HG02610 (cell line): ENCODE measurements at regions not wholly inside any gene's neighbourhood (a gene's known extent, or its start where the extent isn't known, plus 50 kb on each side); places are given as distances from the start of the nearest gene placed in this dataset.

Experiments
- ATAC-seq: cut with Tn5 transposase; IDR thresholded peaks from one replicate; pipeline ENCODE4 v1.9.1; 2021; ENCODE audit warnings: mild to moderate bottlenecking, moderate library complexity; ENCODE audit not compliant: unreplicated experiment

GRCh38 chrX:16487620-16488385 is 162.2 kb upstream of the S100G start:
- ATAC-seq = no peak

GRCh38 chrX:16488959-16489358 is 161.0 kb upstream of the S100G start:
- no peak for ATAC-seq

GRCh38 chrX:16491461-16491860 is 158.5 kb upstream of the S100G start:
- no peak for ATAC-seq

- no peak for ATAC-seq
Observed at GRCh38 chrX:16496175-16496574, 153.8 kb upstream of the S100G start.

- ATAC-seq = no peak
Observed at GRCh38 chrX:16511796-16512776, 137.9 kb upstream of the S100G start.

- no peak for ATAC-seq
Observed at GRCh38 chrX:16516232-16516876, 133.6 kb upstream of the S100G start.

GRCh38 chrX:16517039-16517605 is 132.8 kb upstream of the S100G start:
- ATAC-seq = no peak

- no peak for ATAC-seq
Observed at GRCh38 chrX:16518131-16518530, 131.8 kb upstream of the S100G start.

- ATAC-seq = no peak
Observed at GRCh38 chrX:16524316-16524715, 125.6 kb upstream of the S100G start.

GRCh38 chrX:16526003-16526402 is 124.0 kb upstream of the S100G start:
- ATAC-seq = no peak

- ATAC-seq = no peak
Observed at GRCh38 chrX:16528620-16529019, 121.3 kb upstream of the S100G start.
